HepG2 (cell line): ENCODE measurements at regions not wholly inside any gene's neighbourhood (a gene's known extent, or its start where the extent isn't known, plus 50 kb on each side); places are given as distances from the start of the nearest gene placed in this dataset.

Source experiments
- ATAC-seq: fragments of 200-7000 bp; cut with Tn5 transposase; 3 replicates; pipeline ENCODE4 v1.9.1; 2020; ENCODE audit warnings: mild to moderate bottlenecking, moderate library complexity
- BruUV-seq: library from RNA; stranded (reverse); fragments of 400-500 nt; replicated peaks from 2 replicates; lab custom pipeline; 2021; lab: Mats Ljungman, UMichigan
- CTCF ChIA-PET: fragments of 300-600 bp; formaldehyde crosslinking; extraction: SDS; loops from one replicate; lab custom pipeline; 2021; ENCODE audit warnings: low total read pairs, inconsistent platforms, low intra/inter-chr PET ratio; lab: Yijun Ruan, JAX
- POLR2A ChIA-PET: fragments of 350-600 bp; sonication (Branson Sonifier 250); formaldehyde crosslinking; loops from one replicate; lab custom pipeline; 2020; ENCODE audit warnings: antibody characterized with exemption, inconsistent platforms; lab: Yijun Ruan, JAX
- DNase-seq: peaks from one replicate; pipeline ENCODE4 v3.0.0-alpha.2; 2015; ENCODE audit warnings: low spot score
- FAIRE-seq: peaks from 3 replicates; lab custom pipeline; 2011; peaks lifted over from hg19 to GRCh38; lab: Jason Lieb, UNC
- H2AFZ ChIP-seq: one replicate; pipeline ENCODE4 v1.6.1; 2011; ENCODE audit warnings: low read length, inconsistent platforms
- H3K27ac ChIP-seq: fragments of 300-600 bp; 3 replicates; pipeline ENCODE4 v1.8.0; 2011; ENCODE audit warnings: mixed run types, mild to moderate bottlenecking, mixed read lengths, low read length, inconsistent platforms; ENCODE audit not compliant: insufficient read depth; ENCODE audit errors: extremely low read length
- H3K27me3 ChIP-seq, 2 experiments: fragments of 200-600 bp in 1 of 2; 2 replicates in 1 of 2; 3 replicates in 1 of 2; pipeline versions ENCODE4 v1.6.0 to v1.8.0; 2011; ENCODE audit warnings: low read length in 2 of 2, mild to moderate bottlenecking in 2 of 2, moderate library complexity in 2 of 2, inconsistent platforms in 1 of 2; ENCODE audit not compliant: insufficient read depth in 2 of 2, control insufficient read depth in 1 of 2
- H3K36me3 ChIP-seq, 2 experiments: fragments of 200-600 bp in 1 of 2; replicated peaks in 1 of 2; 2 replicates in 1 of 2; 3 replicates in 1 of 2; pipeline versions ENCODE4 v1.5.1 to v1.8.0; 2011; ENCODE audit warnings: low read length in 2 of 2, inconsistent platforms in 1 of 2; ENCODE audit not compliant: insufficient read depth in 2 of 2, control insufficient read depth in 1 of 2
- H3K4me1 ChIP-seq: 2 replicates; pipeline ENCODE4 v1.5.1; 2012; ENCODE audit warnings: low read length, inconsistent platforms; ENCODE audit not compliant: insufficient read depth
- H3K4me2 ChIP-seq: 2 replicates; pipeline ENCODE4 v1.6.0; 2011; ENCODE audit warnings: low read depth, low read length, inconsistent platforms
- H3K4me3 ChIP-seq, 3 experiments: fragments of 200-600 bp in 1 of 3; sonication (generic), shearing (Covaris generic) in 1 of 3; replicated peaks in 1 of 3; 2 replicates each; pipeline ENCODE4 v1.5.1; 2011 to 2016; ENCODE audit warnings: low read length in 3 of 3, inconsistent platforms in 2 of 3, low read depth in 2 of 3, mild to moderate bottlenecking in 2 of 3, control low read depth in 1 of 3, mixed read lengths in 1 of 3; ENCODE audit not compliant: insufficient read depth in 1 of 3
- H3K79me2 ChIP-seq: one replicate; pipeline ENCODE4 v1.6.1; 2011; ENCODE audit warnings: low read length, inconsistent platforms; ENCODE audit not compliant: insufficient read depth
- H3K9ac ChIP-seq: 2 replicates; pipeline ENCODE4 v1.6.0; 2011; ENCODE audit warnings: mild to moderate bottlenecking, low read depth, low read length, inconsistent platforms; ENCODE audit not compliant: insufficient read depth
- H3K9me3 ChIP-seq: 2 replicates; pipeline ENCODE4 v1.5.1; 2012; ENCODE audit warnings: mild to moderate bottlenecking, low read length
- H4K20me1 ChIP-seq: 2 replicates; pipeline ENCODE4 v1.6.0; 2011; ENCODE audit warnings: inconsistent platforms, mild to moderate bottlenecking, low read length, moderate library complexity; ENCODE audit not compliant: insufficient read depth
- FOXJ3 ChIP-seq: sonication (generic); formaldehyde crosslinking; IDR thresholded peaks from 2 replicates; pipeline ENCODE4 v1.4.0; 2020; ENCODE audit warnings: missing genetic modification reagents, mild to moderate bottlenecking, borderline replicate concordance
- HDAC6 ChIP-seq: fragments of 200-600 bp; sonication (generic); IDR thresholded peaks from 2 replicates; pipeline ENCODE4 v1.7.0; 2017; ENCODE audit warnings: mild to moderate bottlenecking, antibody characterized with exemption, low read length, low read depth
- JARID2 ChIP-seq: sonication (generic); formaldehyde crosslinking; IDR thresholded peaks from 2 replicates; pipeline ENCODE4 v1.8.1; 2023; ENCODE audit warnings: missing genetic modification reagents, inconsistent platforms; ENCODE audit not compliant: insufficient replicate concordance
- SMAD3 ChIP-seq: sonication (generic); formaldehyde crosslinking; IDR thresholded peaks from 2 replicates; pipeline ENCODE4 v1.4.0; 2020; ENCODE audit warnings: missing genetic modification reagents
- ZNF317 ChIP-seq: sonication (generic); formaldehyde crosslinking; IDR thresholded peaks from 2 replicates; pipeline ENCODE4 v1.5.0; 2020; ENCODE audit warnings: mild to moderate bottlenecking, missing genetic modification reagents
- WGBS: methylation state at CpG from one replicate; pipeline ENCODE4 v1.1.6; 2017; ENCODE audit warnings: low lambda C conversion rate; 5-methylcytosine and 5-hydroxymethylcytosine counted together
- in situ Hi-C: cut with HindIII; loops from 2 replicates; pipeline ENCODE4 v1.10.0; 2017; ENCODE audit warnings: low pct_unique_long_range_greater_than_20kb; ENCODE audit not compliant: extremely low pct_ligation_motif_present
- intact Hi-C: fragments of 100-400 bp; cut with micrococcal nuclease; formaldehyde crosslinking; loops from one replicate; pipeline ENCODE4 v1.10.0; 2022; ENCODE audit not compliant: unreplicated experiment

DNA sequence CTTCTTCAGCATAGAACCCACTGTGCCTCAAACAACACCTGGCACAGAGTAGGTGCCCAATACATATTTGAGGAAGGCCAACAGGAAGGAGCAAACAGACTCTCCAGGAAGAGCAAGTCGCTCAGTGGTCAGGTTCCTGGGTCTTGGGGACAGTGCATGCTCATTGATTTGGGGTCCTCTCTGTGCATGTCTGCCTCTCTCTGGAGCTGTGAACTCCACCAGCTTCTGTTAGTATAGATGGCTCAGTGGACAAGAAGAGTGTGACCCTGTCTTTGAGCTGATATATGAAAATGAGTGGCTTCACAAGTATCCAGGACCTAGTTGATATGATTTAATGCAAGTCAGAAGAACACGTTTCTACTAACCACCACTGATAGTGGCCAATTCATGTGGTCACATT is 98.7 kb downstream of the KCTD15 start:
- BruUV-seq, result no TSS peak
- Histone ChIP-seq H3K4me1 (no peaks in the 10 kb centered on the region), H3K27ac (no peak overlapping the region), H3K4me2 (no peak overlapping the region), H3K36me3 (no peaks in the 10 kb centered on the region), H3K4me3 (no peak overlapping the region), H4K20me1 (no peaks in the 10 kb centered on the region), H3K9me3 (peaks cover 17% of the 10 kb centered on the region), H2AFZ (no peak overlapping the region), H3K9ac (no peak overlapping the region), H3K79me2 (no peaks in the 10 kb centered on the region), H3K27me3 (peaks cover 0 to 13% of the 10 kb centered on the region in 2 experiments; a peak in 2 of 5 replicates)
- ChIA-PET POLR2A (no interaction called here), CTCF (no interaction called here)
- intact Hi-C loops, result no loop called here
- ATAC-seq, result no peak
- no peak for DNase-seq
- no peak for FAIRE-seq
- in situ Hi-C loops, result no loop called here
- WGBS, result 7% methylated on average over 2 of the region's 2 CpGs
- TF ChIP-seq SMAD3 (CRISPR knock-in tag), result no peak
- no peak for TF ChIP-seq FOXJ3 (CRISPR knock-in tag)

DNA sequence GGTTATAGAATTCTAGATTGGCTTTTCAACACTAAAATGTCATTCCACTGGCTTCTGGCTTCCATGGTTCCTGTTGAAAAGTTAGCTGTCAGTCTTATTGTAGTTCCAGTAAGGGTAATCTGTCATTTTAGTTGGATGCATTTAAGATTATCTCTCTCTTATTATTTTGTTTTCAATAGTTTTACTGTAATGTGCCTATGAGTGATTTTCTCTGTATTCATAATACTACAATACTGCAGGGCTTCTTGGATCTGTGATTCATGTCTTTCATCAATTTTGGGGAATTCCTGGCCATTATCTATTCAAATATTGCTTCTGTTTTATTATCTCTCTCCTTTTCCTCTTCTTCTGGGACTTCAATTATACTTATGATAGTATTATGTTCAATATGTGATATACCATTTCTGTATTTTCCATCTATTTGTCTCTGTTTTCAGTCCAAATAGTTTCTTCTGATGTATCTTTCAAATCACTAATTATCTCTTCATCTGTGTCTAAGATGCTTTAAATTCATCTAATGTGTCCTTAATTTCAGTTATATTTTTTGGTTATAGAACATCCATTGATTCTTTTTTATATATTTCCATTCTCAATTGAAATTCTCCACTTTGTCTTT is 101.5 kb downstream of the KCTD15 start:
- intact Hi-C loops, result no loop called here
- no peak for ATAC-seq

More for the DNA sequence above, 101.5 kb downstream of the KCTD15 start:
- POLR2A ChIA-PET, result no interaction called here
- no peak overlapping the region for H3K27ac ChIP-seq
- in situ Hi-C loops, result no loop called here
- H3K4me2 ChIP-seq, result no peak overlapping the region
- no TSS peak for BruUV-seq
- no peaks in the 10 kb centered on the region for H3K36me3 ChIP-seq
- peaks cover 0 to 10% of the 10 kb centered on the region in 2 experiments; a peak in 2 of 5 replicates for H3K27me3 ChIP-seq
- no peaks in the 10 kb centered on the region for H3K79me2 ChIP-seq
- DNase-seq (no peak), FAIRE-seq (no peak)
- H3K4me1 ChIP-seq, result no peaks in the 10 kb centered on the region
- H4K20me1 ChIP-seq, result no peaks in the 10 kb centered on the region
- no peak overlapping the region for H3K9ac ChIP-seq
- peaks cover 17% of the 10 kb centered on the region for H3K9me3 ChIP-seq
- TF ChIP-seq JARID2 (CRISPR knock-in tag) (no peak), HDAC6 (no peak), ZNF317 (CRISPR knock-in tag) (peak; percentile 99)
- H2AFZ ChIP-seq, result no peak overlapping the region
- CTCF ChIA-PET, result no interaction called here
- no peak overlapping the region for H3K4me3 ChIP-seq
